ENCODE measurements at regions not wholly inside any gene's neighbourhood (a gene's known extent, or its start where the extent isn't known, plus 50 kb on each side); places are given as distances from the start of the nearest gene placed in this dataset.
A peak's percentile ranks its signal among the peaks of the same experiment; 100 is the strongest.

DNA sequence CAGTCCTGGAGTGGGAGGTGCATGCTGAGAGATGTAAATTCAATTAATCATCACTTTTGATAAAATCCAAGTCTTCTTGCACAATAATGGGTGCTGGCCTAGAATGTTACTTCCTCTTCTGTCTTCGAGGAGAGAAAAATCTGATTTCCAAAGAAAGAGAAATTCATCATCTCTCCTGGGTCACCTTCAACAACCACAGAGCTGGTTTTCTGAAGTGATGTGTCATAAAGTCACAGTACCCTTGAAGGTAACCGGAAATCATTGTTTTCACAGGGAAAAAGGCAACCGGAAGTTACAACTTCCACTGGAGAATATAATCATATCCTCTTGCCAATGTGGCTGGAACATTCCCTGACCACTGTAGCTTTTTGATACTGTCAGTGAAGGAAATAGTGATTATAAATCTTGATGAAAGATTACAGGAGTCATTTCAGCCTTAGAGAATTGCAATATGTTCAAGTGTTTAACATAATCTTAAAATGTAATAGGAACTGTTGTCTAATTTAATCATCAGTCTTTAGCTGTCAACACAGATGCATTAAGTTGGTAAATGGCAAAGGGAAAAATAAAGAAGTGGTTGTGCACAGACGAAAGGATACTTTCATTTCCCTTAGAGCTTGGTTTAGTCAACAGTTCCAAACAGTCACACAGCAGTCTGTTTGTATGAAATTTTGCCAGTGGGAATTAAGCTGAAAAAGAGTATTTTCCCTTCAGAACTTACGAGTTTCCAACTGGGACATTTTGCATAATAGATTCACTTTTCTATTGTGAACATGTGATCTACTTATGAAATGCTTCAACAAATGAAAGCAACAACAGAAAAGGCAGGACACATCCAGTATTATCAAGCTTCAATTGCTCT lies 106.5 kb upstream of the SLC4A7 start:
- H3K9me2 ChIP-seq (ENCODE audit: insufficient read depth), result no peaks in the 10 kb centered on the region
- H3K4me2 ChIP-seq (ENCODE audit: low read length), result no peak overlapping the region
- ATAC-seq (no peak), DNase-seq (ENCODE audit: low read depth, low spot score) (no peak)
- H4K20me1 ChIP-seq (ENCODE audit: insufficient read depth), result no peaks in the 10 kb centered on the region
- intact Hi-C loops (cut with micrococcal nuclease), result no loop called here
- no peak overlapping the region for H3K4me3 ChIP-seq (replicated peaks in 1 of 2; ENCODE audit: low read depth in 1 of 2, low read length in 2 of 2)
- POLR2A ChIA-PET, result no interaction called here
- peak overlapping the region; percentile 26 for H2AFZ ChIP-seq (ENCODE audit: low read depth, low read length, poor library complexity, severe bottlenecking)
- RAD21 ChIA-PET (ENCODE audit: low non-redundant PET in 1 of 2, low total read pairs in 2 of 2, uncharacterized antibody in 2 of 2, unreplicated experiment in 2 of 2), result no interaction called here
- no peak overlapping the region for H3K9ac ChIP-seq (ENCODE audit: low read length)
- H3K27ac ChIP-seq (ENCODE audit: low read depth, low read length), result no peak overlapping the region
- H3K9me3 ChIP-seq (ENCODE audit: control insufficient read depth in 1 of 2, insufficient read depth in 1 of 2, low read depth in 1 of 2, low read length in 2 of 2), result no peaks in the 10 kb centered on the region
- no peak for TF ChIP-seq CEBPB (IDR thresholded peaks at IDR 0.05; ENCODE audit: low read depth)
- TF ChIP-seq, protein P1, sequence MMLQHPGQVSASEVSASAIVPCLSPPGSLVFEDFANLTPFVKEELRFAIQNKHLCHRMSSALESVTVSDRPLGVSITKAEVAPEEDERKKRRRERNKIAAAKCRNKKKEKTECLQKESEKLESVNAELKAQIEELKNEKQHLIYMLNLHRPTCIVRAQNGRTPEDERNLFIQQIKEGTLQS (IDR thresholded peaks at IDR 0.05), result no peak
- no peak for TF ChIP-seq ZFX (IDR thresholded peaks at IDR 0.05)
- TF ChIP-seq POLR2AphosphoS5 (IDR thresholded peaks at IDR 0.05; ENCODE audit: low read depth, low read length), result no peak
- TF ChIP-seq, protein P2, sequence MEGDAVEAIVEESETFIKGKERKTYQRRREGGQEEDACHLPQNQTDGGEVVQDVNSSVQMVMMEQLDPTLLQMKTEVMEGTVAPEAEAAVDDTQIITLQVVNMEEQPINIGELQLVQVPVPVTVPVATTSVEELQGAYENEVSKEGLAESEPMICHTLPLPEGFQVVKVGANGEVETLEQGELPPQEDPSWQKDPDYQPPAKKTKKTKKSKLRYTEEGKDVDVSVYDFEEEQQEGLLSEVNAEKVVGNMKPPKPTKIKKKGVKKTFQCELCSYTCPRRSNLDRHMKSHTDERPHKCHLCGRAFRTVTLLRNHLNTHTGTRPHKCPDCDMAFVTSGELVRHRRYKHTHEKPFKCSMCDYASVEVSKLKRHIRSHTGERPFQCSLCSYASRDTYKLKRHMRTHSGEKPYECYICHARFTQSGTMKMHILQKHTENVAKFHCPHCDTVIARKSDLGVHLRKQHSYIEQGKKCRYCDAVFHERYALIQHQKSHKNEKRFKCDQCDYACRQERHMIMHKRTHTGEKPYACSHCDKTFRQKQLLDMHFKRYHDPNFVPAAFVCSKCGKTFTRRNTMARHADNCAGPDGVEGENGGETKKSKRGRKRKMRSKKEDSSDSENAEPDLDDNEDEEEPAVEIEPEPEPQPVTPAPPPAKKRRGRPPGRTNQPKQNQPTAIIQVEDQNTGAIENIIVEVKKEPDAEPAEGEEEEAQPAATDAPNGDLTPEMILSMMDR (IDR thresholded peaks at IDR 0.05 in 2 of 3, conservative IDR thresholded peaks at IDR 0.05 in 1 of 3; ENCODE audit: borderline replicate concordance in 1 of 3, insufficient read depth in 1 of 3, low read depth in 2 of 3, low read length in 2 of 3), result no peak
- TF ChIP-seq YY1 (IDR thresholded peaks at IDR 0.05; ENCODE audit: extremely low read depth, insufficient replicate concordance, low read depth, low read length), result no peak
- no peak for TF ChIP-seq EZH2 (IDR thresholded peaks at IDR 0.05)
- TF ChIP-seq, protein P3, sequence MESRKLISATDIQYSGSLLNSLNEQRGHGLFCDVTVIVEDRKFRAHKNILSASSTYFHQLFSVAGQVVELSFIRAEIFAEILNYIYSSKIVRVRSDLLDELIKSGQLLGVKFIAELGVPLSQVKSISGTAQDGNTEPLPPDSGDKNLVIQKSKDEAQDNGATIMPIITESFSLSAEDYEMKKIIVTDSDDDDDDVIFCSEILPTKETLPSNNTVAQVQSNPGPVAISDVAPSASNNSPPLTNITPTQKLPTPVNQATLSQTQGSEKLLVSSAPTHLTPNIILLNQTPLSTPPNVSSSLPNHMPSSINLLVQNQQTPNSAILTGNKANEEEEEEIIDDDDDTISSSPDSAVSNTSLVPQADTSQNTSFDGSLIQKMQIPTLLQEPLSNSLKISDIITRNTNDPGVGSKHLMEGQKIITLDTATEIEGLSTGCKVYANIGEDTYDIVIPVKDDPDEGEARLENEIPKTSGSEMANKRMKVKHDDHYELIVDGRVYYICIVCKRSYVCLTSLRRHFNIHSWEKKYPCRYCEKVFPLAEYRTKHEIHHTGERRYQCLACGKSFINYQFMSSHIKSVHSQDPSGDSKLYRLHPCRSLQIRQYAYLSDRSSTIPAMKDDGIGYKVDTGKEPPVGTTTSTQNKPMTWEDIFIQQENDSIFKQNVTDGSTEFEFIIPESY (IDR thresholded peaks at IDR 0.05; ENCODE audit: extremely low read depth, insufficient replicate concordance, low read length), result no peak
- no peak for TF ChIP-seq ZNF274 (IDR thresholded peaks at IDR 0.05; ENCODE audit: low read depth, low read length)
- TF ChIP-seq POLR2A (IDR thresholded peaks at IDR 0.05; ENCODE audit: borderline replicate concordance, extremely low read depth, insufficient read depth, insufficient read length), result no peak
- no peak for TF ChIP-seq JUND (IDR thresholded peaks at IDR 0.05)
- TF ChIP-seq, protein P4, sequence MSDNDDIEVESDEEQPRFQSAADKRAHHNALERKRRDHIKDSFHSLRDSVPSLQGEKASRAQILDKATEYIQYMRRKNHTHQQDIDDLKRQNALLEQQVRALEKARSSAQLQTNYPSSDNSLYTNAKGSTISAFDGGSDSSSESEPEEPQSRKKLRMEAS (IDR thresholded peaks at IDR 0.05), result no peak
- TF ChIP-seq SIN3A (IDR thresholded peaks at IDR 0.05; ENCODE audit: low read depth), result no peak
- TF ChIP-seq TCF7L2 (IDR thresholded peaks at IDR 0.05; ENCODE audit: borderline replicate concordance, extremely low read depth, insufficient read depth, insufficient read length), result no peak
- TF ChIP-seq EGR1 (IDR thresholded peaks at IDR 0.05; ENCODE audit: low read depth), result no peak
- no peak for TF ChIP-seq SP1 (IDR thresholded peaks at IDR 0.05; ENCODE audit: low read depth)
- no peak for TF ChIP-seq CBX3 (IDR thresholded peaks at IDR 0.05; ENCODE audit: low read depth)
- TF ChIP-seq, protein P5, sequence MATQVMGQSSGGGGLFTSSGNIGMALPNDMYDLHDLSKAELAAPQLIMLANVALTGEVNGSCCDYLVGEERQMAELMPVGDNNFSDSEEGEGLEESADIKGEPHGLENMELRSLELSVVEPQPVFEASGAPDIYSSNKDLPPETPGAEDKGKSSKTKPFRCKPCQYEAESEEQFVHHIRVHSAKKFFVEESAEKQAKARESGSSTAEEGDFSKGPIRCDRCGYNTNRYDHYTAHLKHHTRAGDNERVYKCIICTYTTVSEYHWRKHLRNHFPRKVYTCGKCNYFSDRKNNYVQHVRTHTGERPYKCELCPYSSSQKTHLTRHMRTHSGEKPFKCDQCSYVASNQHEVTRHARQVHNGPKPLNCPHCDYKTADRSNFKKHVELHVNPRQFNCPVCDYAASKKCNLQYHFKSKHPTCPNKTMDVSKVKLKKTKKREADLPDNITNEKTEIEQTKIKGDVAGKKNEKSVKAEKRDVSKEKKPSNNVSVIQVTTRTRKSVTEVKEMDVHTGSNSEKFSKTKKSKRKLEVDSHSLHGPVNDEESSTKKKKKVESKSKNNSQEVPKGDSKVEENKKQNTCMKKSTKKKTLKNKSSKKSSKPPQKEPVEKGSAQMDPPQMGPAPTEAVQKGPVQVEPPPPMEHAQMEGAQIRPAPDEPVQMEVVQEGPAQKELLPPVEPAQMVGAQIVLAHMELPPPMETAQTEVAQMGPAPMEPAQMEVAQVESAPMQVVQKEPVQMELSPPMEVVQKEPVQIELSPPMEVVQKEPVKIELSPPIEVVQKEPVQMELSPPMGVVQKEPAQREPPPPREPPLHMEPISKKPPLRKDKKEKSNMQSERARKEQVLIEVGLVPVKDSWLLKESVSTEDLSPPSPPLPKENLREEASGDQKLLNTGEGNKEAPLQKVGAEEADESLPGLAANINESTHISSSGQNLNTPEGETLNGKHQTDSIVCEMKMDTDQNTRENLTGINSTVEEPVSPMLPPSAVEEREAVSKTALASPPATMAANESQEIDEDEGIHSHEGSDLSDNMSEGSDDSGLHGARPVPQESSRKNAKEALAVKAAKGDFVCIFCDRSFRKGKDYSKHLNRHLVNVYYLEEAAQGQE (IDR thresholded peaks at IDR 0.05; ENCODE audit: low read depth), result no peak
- no peak for TF ChIP-seq EZH2phosphoT487 (IDR thresholded peaks at IDR 0.05; ENCODE audit: borderline replicate concordance)
- no TSS peak for BruUV-seq (replicated peaks)
- CTCF ChIA-PET, result no interaction called here
- H3K27me3 ChIP-seq (ENCODE audit: insufficient read depth, low read length), result no peaks in the 10 kb centered on the region
- H3K79me2 ChIP-seq (ENCODE audit: insufficient read depth, low read length), result no peaks in the 10 kb centered on the region
- no peaks in the 10 kb centered on the region for H3K4me1 ChIP-seq (ENCODE audit: control insufficient read depth in 1 of 2, insufficient read depth in 2 of 2, low read length in 2 of 2)
- H3K36me3 ChIP-seq (ENCODE audit: control insufficient read depth in 1 of 2, insufficient read depth in 2 of 2, low read length in 2 of 2), result no peaks in the 10 kb centered on the region
